Lower lobe of right lung (tissue), 2 donors: ENCODE measurements at regions not wholly inside any gene's neighbourhood (a gene's known extent, or its start where the extent isn't known, plus 50 kb on each side); places are given as distances from the start of the nearest gene placed in this dataset.
"Not testable (repeated sequence)": the region's sequence is repeated elsewhere in the genome, so short reads cannot be mapped to it uniquely, and the experiment has no call there.

Experiments
- ATAC-seq, 2 donors: fragments of 200-7000 bp; cut with Tn5 transposase; one replicate each; pipeline ENCODE4 v1.9.1; 2020 to 2022; ENCODE audit warnings: mild to moderate bottlenecking in 2 of 2, moderate library complexity in 2 of 2
- DNase-seq: peaks from one replicate; pipeline ENCODE4 v3.0.0-alpha.2; 2020
- H3K27ac ChIP-seq: fragments of 200-600 bp; one replicate; pipeline ENCODE4 v1.8.0; 2022
- H3K27me3 ChIP-seq: fragments of 200-600 bp; one replicate; pipeline ENCODE4 v1.8.0; 2022; ENCODE audit warnings: low read depth
- H3K36me3 ChIP-seq: fragments of 200-600 bp; one replicate; pipeline ENCODE4 v1.8.0; 2022; ENCODE audit warnings: mild to moderate bottlenecking
- H3K4me1 ChIP-seq: fragments of 200-600 bp; one replicate; pipeline ENCODE4 v1.8.0; 2022
- H3K4me3 ChIP-seq: fragments of 200-600 bp; one replicate; pipeline ENCODE4 v1.8.0; 2022; ENCODE audit warnings: mild to moderate bottlenecking
- H3K9me3 ChIP-seq: fragments of 200-600 bp; one replicate; pipeline ENCODE4 v1.8.0; 2022
- intact Hi-C: fragments of 100-400 bp; cut with DNase I; formaldehyde crosslinking; loops from one replicate; pipeline ENCODE4 v1.11.0; 2022
- TF ChIP-seq, protein P1 (sequence below): fragments of 200-600 bp; IDR thresholded peaks from one replicate; pipeline ENCODE4 v1.8.0; 2022; ENCODE audit warnings: antibody characterized with exemption, mild to moderate bottlenecking
- donor health status: DM: no; HTN: yes; CAD: no; lungs with severe emphysema.

DNA sequence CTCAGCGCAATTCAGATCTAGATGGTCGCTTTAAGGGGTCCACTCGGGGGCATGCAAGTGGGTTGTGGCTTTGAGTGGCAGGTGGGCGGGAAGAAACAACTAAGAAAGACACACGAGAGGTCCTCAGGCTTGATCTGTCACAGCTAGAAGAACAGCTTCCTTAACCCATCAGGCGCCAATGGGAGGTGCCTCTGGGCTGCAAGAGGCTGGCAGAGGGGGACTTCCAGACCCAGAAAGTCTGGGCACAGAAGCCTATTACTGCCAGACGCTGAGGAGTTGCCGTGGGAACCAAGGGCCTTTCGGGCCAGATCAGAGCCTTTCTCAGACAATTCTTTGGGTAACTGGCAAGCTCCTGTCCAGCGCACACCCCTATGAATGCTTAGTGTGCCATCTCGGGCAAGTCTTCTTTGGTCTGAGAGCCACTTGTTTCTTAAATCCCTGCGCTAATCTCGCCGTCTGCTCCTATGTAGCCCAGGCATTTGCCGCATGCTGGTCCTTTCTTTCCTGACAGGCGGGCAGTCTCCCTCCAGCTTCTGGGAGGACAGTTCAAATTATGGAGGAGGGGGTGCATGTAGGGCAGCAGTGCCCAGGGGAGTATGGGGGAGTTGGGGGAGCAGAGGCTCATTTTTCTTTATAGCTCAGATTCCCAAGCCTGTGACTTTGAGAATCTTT, 300.9 kb upstream of the ZNF337 start:
- H3K4me3 ChIP-seq, H3K4me1 ChIP-seq, H3K27ac ChIP-seq, H3K9me3 ChIP-seq, DNase-seq, H3K36me3 ChIP-seq, H3K27me3 ChIP-seq, ATAC-seq, intact Hi-C loops: not testable (repeated sequence)

DNA sequence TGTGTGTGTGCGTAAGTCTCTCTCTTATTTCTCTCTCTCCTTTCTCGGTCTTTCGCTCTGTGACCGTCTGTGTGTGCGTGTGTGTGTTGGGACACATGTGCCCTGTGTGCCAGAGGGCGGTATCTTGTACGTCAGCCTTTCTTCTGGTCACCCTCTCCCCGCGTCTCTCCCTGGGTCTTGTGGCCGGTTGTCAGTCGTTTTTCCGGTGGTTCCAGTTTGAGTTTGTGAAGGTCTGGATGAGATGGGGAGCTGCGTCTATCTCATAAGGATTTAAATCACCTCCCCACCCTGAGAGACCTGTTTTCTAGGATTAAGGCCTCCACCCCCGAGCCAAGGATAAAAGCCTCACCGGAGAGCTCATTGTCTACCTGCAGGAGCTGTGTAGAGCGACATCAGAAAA, 295.5 kb upstream of the ZNF337 start:
- H3K4me1 ChIP-seq, result no peaks in the 10 kb centered on the region
- no peaks in the 10 kb centered on the region for H3K36me3 ChIP-seq
- ATAC-seq, result no peak
- TF ChIP-seq, protein P1, sequence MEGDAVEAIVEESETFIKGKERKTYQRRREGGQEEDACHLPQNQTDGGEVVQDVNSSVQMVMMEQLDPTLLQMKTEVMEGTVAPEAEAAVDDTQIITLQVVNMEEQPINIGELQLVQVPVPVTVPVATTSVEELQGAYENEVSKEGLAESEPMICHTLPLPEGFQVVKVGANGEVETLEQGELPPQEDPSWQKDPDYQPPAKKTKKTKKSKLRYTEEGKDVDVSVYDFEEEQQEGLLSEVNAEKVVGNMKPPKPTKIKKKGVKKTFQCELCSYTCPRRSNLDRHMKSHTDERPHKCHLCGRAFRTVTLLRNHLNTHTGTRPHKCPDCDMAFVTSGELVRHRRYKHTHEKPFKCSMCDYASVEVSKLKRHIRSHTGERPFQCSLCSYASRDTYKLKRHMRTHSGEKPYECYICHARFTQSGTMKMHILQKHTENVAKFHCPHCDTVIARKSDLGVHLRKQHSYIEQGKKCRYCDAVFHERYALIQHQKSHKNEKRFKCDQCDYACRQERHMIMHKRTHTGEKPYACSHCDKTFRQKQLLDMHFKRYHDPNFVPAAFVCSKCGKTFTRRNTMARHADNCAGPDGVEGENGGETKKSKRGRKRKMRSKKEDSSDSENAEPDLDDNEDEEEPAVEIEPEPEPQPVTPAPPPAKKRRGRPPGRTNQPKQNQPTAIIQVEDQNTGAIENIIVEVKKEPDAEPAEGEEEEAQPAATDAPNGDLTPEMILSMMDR, result no peak
- H3K27me3 ChIP-seq, result peaks cover 5% of the 10 kb centered on the region
- H3K4me3 ChIP-seq, result no peak overlapping the region
- no peaks in the 10 kb centered on the region for H3K9me3 ChIP-seq
- DNase-seq, result no peak
- no peak overlapping the region for H3K27ac ChIP-seq
- intact Hi-C loops, result no loop called here

DNA sequence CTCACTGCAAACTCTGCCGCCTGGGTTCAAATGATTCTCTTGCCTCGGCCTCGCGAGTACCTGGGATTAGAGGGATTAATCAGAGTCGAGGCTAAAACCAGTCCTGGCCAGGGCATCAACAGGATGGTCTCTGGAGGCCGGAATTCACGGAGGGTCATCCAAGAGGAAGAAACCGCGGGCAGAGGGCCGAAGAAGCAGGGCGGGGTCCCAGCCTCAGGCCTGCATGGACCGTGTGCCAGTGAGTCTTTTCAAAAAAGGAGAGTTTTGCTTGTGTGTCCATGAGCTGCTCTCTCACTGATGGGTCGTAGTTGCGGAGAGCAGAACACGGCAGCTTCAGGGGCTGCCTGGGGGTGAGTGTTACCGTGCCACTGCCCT, 295.1 kb upstream of the ZNF337 start:
- TF ChIP-seq, protein P1, result no peak
- Histone ChIP-seq H3K4me3 (no peak overlapping the region), H3K27me3 (peaks cover 5% of the 10 kb centered on the region), H3K36me3 (no peaks in the 10 kb centered on the region), H3K9me3 (no peaks in the 10 kb centered on the region), H3K27ac (no peak overlapping the region), H3K4me1 (no peaks in the 10 kb centered on the region)
- intact Hi-C loops, result no loop called here
- no peak for ATAC-seq
- DNase-seq, result no peak

DNA sequence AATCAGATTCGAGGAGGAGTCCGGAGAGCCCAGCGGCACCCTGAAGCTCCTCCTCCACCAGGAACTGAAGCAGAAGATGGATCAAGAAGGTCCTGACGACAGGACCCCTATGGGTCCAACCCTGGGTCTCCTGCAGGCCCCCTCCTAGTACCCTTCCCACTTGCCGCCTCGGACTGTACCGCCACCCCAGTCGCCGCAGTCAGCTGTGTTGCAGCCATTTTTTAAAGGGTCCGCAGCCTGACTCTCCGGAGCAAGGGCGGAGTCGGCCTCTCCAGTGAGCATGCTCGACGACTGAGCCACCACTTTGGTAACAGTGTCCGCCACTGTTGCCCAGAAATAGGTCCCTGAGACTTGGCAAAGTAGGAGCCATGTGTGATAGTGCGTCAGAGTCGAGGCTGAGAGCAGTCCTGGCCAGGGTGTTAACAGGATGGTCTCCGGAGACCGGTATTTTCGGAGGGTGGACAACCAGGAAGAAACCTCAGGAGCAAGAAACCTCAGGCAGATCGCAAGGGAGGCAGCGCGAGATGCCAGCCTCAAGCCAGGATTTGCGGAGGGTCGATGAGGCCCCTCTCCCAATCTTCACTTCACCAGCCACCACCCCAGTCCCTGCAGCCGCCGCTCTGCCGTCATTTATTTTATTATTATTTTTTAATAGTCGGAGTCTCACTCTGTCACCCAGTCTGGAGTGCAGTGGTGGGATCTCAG, 294.6 kb upstream of the ZNF337 start:
- no peak overlapping the region for H3K4me3 ChIP-seq
- no peaks in the 10 kb centered on the region for H3K4me1 ChIP-seq
- H3K27me3 ChIP-seq, result peaks cover 5% of the 10 kb centered on the region
- H3K27ac ChIP-seq, result no peak overlapping the region
- intact Hi-C loops, result no loop called here
- H3K36me3 ChIP-seq, result no peaks in the 10 kb centered on the region
- no peaks in the 10 kb centered on the region for H3K9me3 ChIP-seq
- TF ChIP-seq, protein P1, result no peak
- DNase-seq (no peak), ATAC-seq (no peak)

DNA sequence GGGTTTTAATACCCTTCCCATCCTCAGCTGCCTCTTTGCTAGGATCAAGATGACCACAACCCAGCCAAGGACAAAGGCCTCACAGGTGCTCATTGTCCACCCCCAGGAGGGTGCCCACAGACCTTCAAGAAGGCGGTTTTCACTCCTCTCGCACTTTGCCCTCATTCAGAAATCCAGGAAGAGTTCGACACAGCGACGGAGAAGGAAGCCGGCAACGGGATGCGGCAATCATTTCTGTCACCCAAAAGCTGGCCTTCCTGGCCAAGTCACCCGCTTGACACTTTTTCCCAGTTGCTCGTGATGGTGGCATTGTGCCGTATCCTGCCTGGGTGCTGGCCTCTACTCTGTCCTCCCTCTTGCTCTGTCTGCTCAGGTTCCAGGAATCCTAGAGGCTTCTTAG, 293.0 kb upstream of the ZNF337 start:
- H3K4me3 ChIP-seq, H3K27ac ChIP-seq, ATAC-seq, H3K27me3 ChIP-seq, intact Hi-C loops, H3K4me1 ChIP-seq, H3K9me3 ChIP-seq, DNase-seq, H3K36me3 ChIP-seq: not testable (repeated sequence)

DNA sequence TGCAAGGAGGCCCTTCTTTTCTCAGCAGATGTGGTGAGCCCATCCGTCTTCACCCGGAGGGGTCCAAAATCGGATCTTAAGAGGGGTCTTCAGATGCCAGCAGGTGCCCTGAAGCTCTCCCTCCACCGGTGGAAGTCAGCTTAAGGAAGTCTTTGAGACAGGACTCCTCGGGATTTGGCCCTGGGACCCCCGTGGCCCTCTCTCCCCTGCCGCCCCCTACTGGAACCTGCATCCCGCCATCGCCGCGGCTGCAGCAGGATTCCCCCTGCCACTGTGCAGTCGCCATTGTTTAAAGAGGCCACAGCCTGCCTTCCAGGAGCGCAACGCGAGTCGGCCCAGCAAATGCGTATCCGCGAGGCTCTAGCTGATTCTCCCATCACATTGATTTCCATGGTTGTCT, 292.5 kb upstream of the ZNF337 start:
- DNase-seq (no peak), ATAC-seq (no peak)
- H3K9me3 ChIP-seq, result no peaks in the 10 kb centered on the region
- no peak overlapping the region for H3K4me3 ChIP-seq
- TF ChIP-seq, protein P1, result no peak
- H3K27me3 ChIP-seq, result peaks cover 5% of the 10 kb centered on the region
- H3K36me3 ChIP-seq, result no peaks in the 10 kb centered on the region
- no peak overlapping the region for H3K27ac ChIP-seq
- intact Hi-C loops, result no loop called here
- H3K4me1 ChIP-seq, result no peaks in the 10 kb centered on the region

DNA sequence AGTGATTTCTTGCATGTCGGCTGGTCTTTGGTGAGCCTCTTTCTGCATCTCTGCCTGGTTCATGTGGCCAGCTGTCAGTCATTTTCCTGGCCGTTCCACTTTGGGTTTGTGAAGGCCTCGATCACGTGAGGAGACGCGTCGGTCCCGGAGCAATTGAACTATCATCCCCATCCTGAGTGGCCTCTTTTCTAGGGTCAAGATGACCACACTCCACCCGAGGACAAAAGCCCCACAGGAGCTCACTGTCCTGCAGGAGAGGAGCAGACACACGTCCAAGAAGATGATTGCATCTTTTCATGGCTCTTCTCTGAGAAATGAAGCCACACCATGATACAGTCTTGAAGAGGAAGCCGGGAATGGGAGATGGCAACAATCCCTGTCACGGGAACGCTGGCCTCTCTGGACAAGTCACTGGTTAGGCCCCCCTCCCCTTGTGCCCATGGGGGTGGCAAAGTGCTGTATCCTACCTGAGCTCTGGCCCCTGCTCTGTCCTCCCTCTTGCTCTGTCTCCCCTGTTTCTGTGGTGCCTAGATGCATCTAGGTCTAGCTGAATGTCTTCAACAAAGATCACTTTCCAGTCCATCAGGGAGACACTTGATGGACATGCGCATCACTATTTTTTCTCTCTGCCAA, 291.4 kb upstream of the ZNF337 start:
- H3K36me3 ChIP-seq, H3K4me1 ChIP-seq, intact Hi-C loops, ATAC-seq, DNase-seq, H3K27ac ChIP-seq, H3K4me3 ChIP-seq, H3K9me3 ChIP-seq, H3K27me3 ChIP-seq: not testable (repeated sequence)
